ENCODE measurements at regions not wholly inside any gene's neighbourhood (a gene's known extent, or its start where the extent isn't known, plus 50 kb on each side); places are given as distances from the start of the nearest gene placed in this dataset.

DNA sequence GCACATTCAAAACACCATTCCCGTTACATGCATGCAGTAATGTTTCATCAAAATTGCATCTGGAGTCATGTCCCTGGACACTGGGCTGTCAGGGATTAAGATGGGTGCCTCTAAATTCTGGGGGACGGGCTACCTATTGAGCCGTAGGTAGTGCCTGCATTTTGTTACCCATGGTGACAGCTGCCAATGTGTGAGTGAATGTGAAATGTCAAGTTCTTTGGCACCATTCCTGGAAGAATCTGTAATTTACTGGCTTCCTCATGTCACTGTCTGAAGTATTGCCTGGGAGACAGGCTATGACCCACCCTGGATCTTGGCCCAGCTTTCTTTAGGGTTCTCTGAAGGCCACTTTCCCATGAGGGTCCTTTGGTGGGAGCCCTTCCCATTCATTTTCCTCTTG lies 266.1 kb downstream of the TSHZ3 start:
- Histone ChIP-seq H3K36me3 (replicated peaks; ENCODE audit: insufficient read depth, low read length) (no peaks in the 10 kb centered on the region), H3K4me1 (ENCODE audit: low read length) (no peaks in the 10 kb centered on the region), H3K4me2 (ENCODE audit: low read depth, low read length) (no peak overlapping the region), H4K20me1 (ENCODE audit: insufficient read depth, low read length) (no peaks in the 10 kb centered on the region), H3K9ac (ENCODE audit: low read length) (no peak overlapping the region), H3K27me3 (replicated peaks; ENCODE audit: insufficient read depth, low read length) (peaks cover 3% of the 10 kb centered on the region; the same call in 1 of the 2 replicates), H3K9me3 (replicated peaks; ENCODE audit: insufficient read depth, low read length) (no peaks in the 10 kb centered on the region), H3K9me2 (replicated peaks; ENCODE audit: insufficient read depth, low read length) (no peaks in the 10 kb centered on the region), H2AFZ (ENCODE audit: low read length) (no peak overlapping the region), H3K4me3 (ENCODE audit: low read length) (no peak overlapping the region), H3F3A (ENCODE audit: insufficient read depth, low read length) (no peaks in the 10 kb centered on the region), H3K79me2 (ENCODE audit: low read length) (no peaks in the 10 kb centered on the region), H3K27ac (ENCODE audit: low read length) (no peak overlapping the region)
- DNase-seq, result no peak
- no peak for TF ChIP-seq EZH2phosphoT487 (IDR thresholded peaks at IDR 0.05; ENCODE audit: low read length)
- TF ChIP-seq, protein P1, sequence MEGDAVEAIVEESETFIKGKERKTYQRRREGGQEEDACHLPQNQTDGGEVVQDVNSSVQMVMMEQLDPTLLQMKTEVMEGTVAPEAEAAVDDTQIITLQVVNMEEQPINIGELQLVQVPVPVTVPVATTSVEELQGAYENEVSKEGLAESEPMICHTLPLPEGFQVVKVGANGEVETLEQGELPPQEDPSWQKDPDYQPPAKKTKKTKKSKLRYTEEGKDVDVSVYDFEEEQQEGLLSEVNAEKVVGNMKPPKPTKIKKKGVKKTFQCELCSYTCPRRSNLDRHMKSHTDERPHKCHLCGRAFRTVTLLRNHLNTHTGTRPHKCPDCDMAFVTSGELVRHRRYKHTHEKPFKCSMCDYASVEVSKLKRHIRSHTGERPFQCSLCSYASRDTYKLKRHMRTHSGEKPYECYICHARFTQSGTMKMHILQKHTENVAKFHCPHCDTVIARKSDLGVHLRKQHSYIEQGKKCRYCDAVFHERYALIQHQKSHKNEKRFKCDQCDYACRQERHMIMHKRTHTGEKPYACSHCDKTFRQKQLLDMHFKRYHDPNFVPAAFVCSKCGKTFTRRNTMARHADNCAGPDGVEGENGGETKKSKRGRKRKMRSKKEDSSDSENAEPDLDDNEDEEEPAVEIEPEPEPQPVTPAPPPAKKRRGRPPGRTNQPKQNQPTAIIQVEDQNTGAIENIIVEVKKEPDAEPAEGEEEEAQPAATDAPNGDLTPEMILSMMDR (IDR thresholded peaks at IDR 0.05; ENCODE audit: low read length), result no peak
- no peak for TF ChIP-seq EZH2 (optimal IDR thresholded peaks at IDR 0.05; ENCODE audit: low read depth, low read length)

DNA sequence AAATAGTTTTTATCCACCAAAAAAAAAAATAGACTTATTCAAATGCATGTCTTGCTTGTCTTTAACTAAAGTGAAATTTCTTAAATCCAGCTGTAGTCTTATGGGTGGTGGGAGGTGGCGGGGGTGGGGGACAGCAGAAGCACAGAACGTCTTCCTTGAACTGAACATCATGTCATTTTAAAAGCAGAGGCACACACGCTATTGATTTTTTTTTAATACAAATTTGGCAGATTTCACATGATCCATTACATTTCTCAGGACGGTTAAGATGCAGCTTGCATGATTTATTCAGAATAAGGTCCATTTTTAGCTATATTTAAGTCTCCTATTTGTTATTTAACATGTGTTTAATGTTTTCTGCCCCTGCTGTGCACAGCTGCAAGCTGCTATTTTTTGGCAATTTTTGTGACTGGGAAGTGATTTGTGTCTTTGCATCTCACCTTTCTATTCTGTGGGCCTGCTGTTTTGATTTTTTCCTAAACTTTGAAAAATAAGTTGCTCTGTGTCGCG lies 274.0 kb downstream of the TSHZ3 start:
- H3K36me3 ChIP-seq (replicated peaks; ENCODE audit: insufficient read depth, low read length), result no peaks in the 10 kb centered on the region
- H3K4me3 ChIP-seq (ENCODE audit: low read length), result no peak overlapping the region
- no peak overlapping the region for H3K9ac ChIP-seq (ENCODE audit: low read length)
- H3K9me3 ChIP-seq (replicated peaks; ENCODE audit: insufficient read depth, low read length), result no peaks in the 10 kb centered on the region
- no peak for TF ChIP-seq EZH2phosphoT487 (IDR thresholded peaks at IDR 0.05; ENCODE audit: low read length)
- TF ChIP-seq, protein P1 (IDR thresholded peaks at IDR 0.05; ENCODE audit: low read length), result no peak
- no peak for TF ChIP-seq EZH2 (optimal IDR thresholded peaks at IDR 0.05; ENCODE audit: low read depth, low read length)
- no peak overlapping the region for H3K27ac ChIP-seq (ENCODE audit: low read length)
- H3K27me3 ChIP-seq (replicated peaks; ENCODE audit: insufficient read depth, low read length), result peaks cover 42% of the 10 kb centered on the region
- no peaks in the 10 kb centered on the region for H3K9me2 ChIP-seq (replicated peaks; ENCODE audit: insufficient read depth, low read length)
- no peaks in the 10 kb centered on the region for H3K79me2 ChIP-seq (ENCODE audit: low read length)
- no peak overlapping the region for H3K4me2 ChIP-seq (ENCODE audit: low read depth, low read length)
- H3F3A ChIP-seq (ENCODE audit: insufficient read depth, low read length), result no peaks in the 10 kb centered on the region
- H3K4me1 ChIP-seq (ENCODE audit: low read length), result no peaks in the 10 kb centered on the region
- no peaks in the 10 kb centered on the region for H4K20me1 ChIP-seq (ENCODE audit: insufficient read depth, low read length)
- H2AFZ ChIP-seq (ENCODE audit: low read length), result no peak overlapping the region
- no peak for DNase-seq

DNA sequence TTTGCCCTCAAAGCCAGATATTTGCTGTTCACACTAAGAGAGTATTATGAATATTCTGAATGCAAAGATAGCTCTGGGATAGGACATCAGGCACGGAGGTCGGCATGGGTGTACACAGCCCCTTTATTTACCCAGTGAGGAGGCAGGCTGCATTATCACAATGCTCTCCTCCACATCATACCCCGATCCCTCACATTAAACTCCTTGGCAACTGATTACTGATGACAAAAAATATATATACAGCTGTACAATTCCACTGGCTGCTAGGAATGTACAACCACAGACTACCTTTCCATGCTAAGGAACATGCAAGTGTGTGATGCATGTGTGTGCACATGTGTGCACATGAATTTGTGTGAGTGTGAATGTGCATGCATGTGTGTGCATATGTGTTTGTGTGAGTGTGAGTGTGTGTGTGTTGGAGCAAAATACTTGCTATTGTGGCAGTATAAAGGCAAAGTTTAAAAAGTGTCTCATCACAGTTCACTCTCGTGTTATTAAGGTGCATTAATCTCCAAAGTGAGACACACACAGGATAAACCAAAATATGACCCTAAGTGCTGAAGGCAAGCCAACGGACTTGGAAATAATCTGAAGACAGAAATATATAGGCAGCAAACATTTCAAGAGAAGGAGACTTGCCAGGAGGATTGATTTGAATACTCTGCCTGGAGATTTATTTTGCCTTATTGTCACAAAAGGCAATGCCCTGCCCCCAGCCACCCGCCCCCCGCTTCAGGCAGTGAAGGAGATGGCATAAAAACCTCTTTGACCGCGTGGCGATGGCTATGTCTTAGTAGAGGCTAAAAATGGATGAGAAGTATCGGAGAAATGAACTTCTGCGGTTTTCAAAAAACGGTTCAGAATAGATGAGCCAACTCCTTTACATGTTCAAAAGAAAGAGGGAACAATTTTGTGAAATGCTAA lies 274.8 kb downstream of the TSHZ3 start:
- H3K4me2 ChIP-seq (ENCODE audit: low read depth, low read length), result no peak overlapping the region
- H3K4me3 ChIP-seq (ENCODE audit: low read length), result no peak overlapping the region
- no peak overlapping the region for H3K27ac ChIP-seq (ENCODE audit: low read length)
- H3K9me3 ChIP-seq (replicated peaks; ENCODE audit: insufficient read depth, low read length), result no peaks in the 10 kb centered on the region
- H3K27me3 ChIP-seq (replicated peaks; ENCODE audit: insufficient read depth, low read length), result peaks cover 42% of the 10 kb centered on the region
- H4K20me1 ChIP-seq (ENCODE audit: insufficient read depth, low read length), result no peaks in the 10 kb centered on the region
- H3K9me2 ChIP-seq (replicated peaks; ENCODE audit: insufficient read depth, low read length), result no peaks in the 10 kb centered on the region
- no peak overlapping the region for H2AFZ ChIP-seq (ENCODE audit: low read length)
- no peaks in the 10 kb centered on the region for H3K4me1 ChIP-seq (ENCODE audit: low read length)
- TF ChIP-seq, protein P1 (IDR thresholded peaks at IDR 0.05; ENCODE audit: low read length), result no peak
- TF ChIP-seq EZH2phosphoT487 (IDR thresholded peaks at IDR 0.05; ENCODE audit: low read length) (no peak), EZH2 (optimal IDR thresholded peaks at IDR 0.05; ENCODE audit: low read depth, low read length) (no peak)
- H3F3A ChIP-seq (ENCODE audit: insufficient read depth, low read length), result no peaks in the 10 kb centered on the region
- no peaks in the 10 kb centered on the region for H3K36me3 ChIP-seq (replicated peaks; ENCODE audit: insufficient read depth, low read length)
- DNase-seq, result no peak
- H3K79me2 ChIP-seq (ENCODE audit: low read length), result no peaks in the 10 kb centered on the region
- H3K9ac ChIP-seq (ENCODE audit: low read length), result no peak overlapping the region

Data from MM.1S (cell line).